ENCODE measurements at regions not wholly inside any gene's neighbourhood (a gene's known extent, or its start where the extent isn't known, plus 50 kb on each side); places are given as distances from the start of the nearest gene placed in this dataset.

GRCh38 chr2:176653479-176654443 lies 384.5 kb downstream of the MTX2 start:
- Mint-ChIP-seq H3K9me3 (no peaks in the 10 kb centered on the region), H3K4me3 (no peak overlapping the region), H3K4me1 (no peaks in the 10 kb centered on the region), H3K27me3 (peaks cover 51 to 62% of the 10 kb centered on the region in 2 donors), H3K36me3 (no peaks in the 10 kb centered on the region), H3K27ac (no peak overlapping the region)
- ATAC-seq (replicated peaks) (peak; percentile 70 to 76), DNase-seq (peak; percentile 16)

DNA sequence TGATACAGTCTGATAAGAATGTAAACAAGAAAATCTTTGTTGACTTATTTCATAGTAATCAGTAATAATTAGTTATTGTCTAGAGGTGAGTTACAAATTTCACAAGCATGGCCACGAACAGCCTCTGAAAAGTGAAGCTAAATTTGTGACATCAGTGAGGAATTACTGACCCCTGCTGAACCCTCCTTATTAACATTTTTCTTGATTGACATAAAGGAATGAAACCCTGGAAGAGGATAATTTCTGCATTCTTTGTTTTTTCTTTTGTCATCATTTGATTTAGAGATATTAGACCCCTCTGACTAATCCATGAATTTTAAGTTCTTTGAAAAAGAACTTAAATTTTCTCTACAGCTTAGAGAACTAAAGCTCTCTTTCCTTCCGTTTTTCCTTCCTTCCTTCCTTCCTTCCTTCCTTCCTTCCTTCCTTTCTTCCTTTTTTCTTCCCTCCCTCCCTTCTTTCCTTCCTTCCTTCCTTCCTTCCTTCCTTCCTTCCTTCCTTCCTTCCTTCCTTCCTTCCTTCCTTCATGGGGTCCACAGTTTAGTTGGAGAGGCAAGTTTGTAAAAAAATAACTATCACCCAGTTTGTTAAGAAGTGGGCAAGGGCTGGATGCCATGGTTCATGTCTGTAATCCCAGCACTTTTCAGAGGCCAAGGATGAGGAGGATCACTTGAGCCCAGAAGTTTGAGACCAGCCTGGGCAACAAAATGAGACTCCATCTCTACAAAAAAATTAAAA lies 387.0 kb downstream of the MTX2 start:
- H3K9me3 Mint-ChIP-seq: no peaks in the 10 kb centered on the region
- ATAC-seq (replicated peaks): no peak
- peaks cover 50 to 64% of the 10 kb centered on the region in 2 donors for H3K27me3 Mint-ChIP-seq
- H3K4me1 Mint-ChIP-seq: no peaks in the 10 kb centered on the region
- H3K27ac Mint-ChIP-seq: no peak overlapping the region
- H3K36me3 Mint-ChIP-seq: no peaks in the 10 kb centered on the region
- DNase-seq: no peak
- H3K4me3 Mint-ChIP-seq: no peak overlapping the region

DNA sequence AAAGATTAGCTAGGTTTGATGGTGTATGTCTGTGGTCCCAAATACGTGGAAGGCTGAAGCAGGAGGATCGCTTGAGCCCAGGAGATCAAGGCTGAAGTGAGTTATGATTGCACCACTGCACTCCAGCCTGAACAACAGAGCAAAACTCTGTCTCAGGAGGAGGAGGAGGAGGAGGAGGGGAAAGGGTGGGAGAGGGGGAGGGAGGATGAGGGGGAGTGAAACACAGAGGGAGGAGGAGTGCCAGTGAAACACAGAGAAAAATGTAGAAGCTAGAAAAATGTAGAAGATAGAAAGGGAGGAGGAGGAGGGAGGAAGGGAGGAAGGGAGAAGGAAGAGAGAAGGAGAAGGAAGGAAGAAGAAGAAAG lies 387.5 kb downstream of the MTX2 start:
- no peak for DNase-seq
- no peak for ATAC-seq (replicated peaks)
- H3K9me3 Mint-ChIP-seq: no peaks in the 10 kb centered on the region
- no peaks in the 10 kb centered on the region for H3K36me3 Mint-ChIP-seq
- H3K27me3 Mint-ChIP-seq: peaks cover 50 to 68% of the 10 kb centered on the region in 2 donors
- no peak overlapping the region for H3K27ac Mint-ChIP-seq
- no peaks in the 10 kb centered on the region for H3K4me1 Mint-ChIP-seq
- H3K4me3 Mint-ChIP-seq: no peak overlapping the region

DNA sequence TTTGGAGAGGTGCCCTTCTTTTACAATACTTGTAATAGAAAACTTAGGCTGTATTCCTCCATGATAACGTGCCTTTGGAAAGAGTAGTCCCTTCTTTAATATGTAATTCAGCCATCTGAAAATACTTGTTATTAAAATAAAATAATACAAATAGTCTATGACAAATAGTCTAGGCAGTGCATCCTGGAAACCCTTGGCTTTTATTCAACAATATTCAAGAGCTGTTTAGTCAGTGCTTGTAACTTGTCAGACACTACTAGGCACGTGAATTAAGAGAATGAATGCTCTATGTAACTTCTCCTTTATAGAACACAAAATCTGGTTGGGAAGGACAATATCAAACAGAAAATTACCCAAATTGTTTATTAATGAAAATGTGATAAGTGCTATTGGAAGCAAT lies 388.2 kb downstream of the MTX2 start:
- Mint-ChIP-seq H3K4me3 (no peak overlapping the region), H3K27ac (no peak overlapping the region), H3K27me3 (peaks cover 47 to 64% of the 10 kb centered on the region in 2 donors), H3K9me3 (no peaks in the 10 kb centered on the region), H3K4me1 (no peaks in the 10 kb centered on the region), H3K36me3 (no peaks in the 10 kb centered on the region)
- ATAC-seq (replicated peaks) (no peak), DNase-seq (no peak)

DNA sequence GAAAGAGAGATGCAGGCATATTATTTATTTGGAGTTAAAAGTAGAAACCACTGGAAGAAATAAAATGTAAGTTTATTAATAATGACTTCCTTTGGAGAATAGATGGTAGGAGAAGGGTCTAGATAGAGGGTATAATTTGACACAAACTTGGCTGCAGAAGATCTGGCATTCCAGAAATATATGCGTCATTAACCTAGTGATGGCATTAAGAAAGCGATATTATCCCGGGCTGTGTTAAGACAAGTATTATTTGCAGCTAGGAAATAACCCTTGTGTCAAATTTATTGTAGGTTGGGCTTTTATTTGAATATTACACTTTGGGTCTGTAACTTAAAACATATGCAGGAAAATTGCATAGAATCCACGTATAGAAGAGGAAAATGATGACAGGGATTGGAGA lies 389.5 kb downstream of the MTX2 start:
- Mint-ChIP-seq H3K9me3 (no peaks in the 10 kb centered on the region), H3K36me3 (no peaks in the 10 kb centered on the region), H3K4me1 (no peaks in the 10 kb centered on the region), H3K27ac (no peak overlapping the region), H3K27me3 (peaks cover 48 to 66% of the 10 kb centered on the region in 2 donors), H3K4me3 (no peak overlapping the region)
- ATAC-seq (replicated peaks): no peak
- no peak for DNase-seq

GRCh38 chr2:176662753-176663152 lies 393.5 kb downstream of the MTX2 start:
- ATAC-seq (replicated peaks): no peak
- H3K27ac Mint-ChIP-seq: no peak overlapping the region
- H3K27me3 Mint-ChIP-seq: peaks cover 36 to 52% of the 10 kb centered on the region in 2 donors
- H3K4me3 Mint-ChIP-seq: no peak overlapping the region
- H3K4me1 Mint-ChIP-seq: no peaks in the 10 kb centered on the region
- H3K36me3 Mint-ChIP-seq: no peaks in the 10 kb centered on the region
- H3K9me3 Mint-ChIP-seq: no peaks in the 10 kb centered on the region
- no peak for DNase-seq

- Mint-ChIP-seq H3K4me3 (no peak overlapping the region), H3K9me3 (no peaks in the 10 kb centered on the region), H3K27ac (no peak overlapping the region), H3K4me1 (no peaks in the 10 kb centered on the region), H3K36me3 (no peaks in the 10 kb centered on the region), H3K27me3 (peaks cover 37 to 45% of the 10 kb centered on the region in 2 donors)
- ATAC-seq (replicated peaks) (no peak), DNase-seq (no peak)
These were observed 395.2 kb downstream of the MTX2 start for GRCh38 chr2:176664478-176664877.

DNA sequence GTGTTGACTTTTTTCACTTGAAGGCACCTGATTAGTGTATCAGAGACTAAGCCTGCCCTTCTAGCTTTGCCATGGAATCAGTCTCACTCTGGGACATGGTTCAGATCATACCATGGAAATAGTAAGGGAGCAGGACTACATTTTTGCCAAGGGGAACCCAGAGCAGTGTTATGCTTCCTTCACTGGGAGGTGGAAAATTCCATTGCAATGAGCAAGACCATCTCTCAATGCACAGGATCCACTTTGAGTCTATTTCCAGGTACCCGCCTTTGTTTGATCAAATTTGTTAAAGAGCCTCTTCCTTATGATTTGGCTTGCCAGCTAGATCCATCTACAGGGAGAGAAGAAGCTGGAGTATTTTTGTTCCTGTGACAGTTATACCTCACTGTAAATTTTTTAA lies 395.8 kb downstream of the MTX2 start:
- Mint-ChIP-seq H3K27me3 (peaks cover 33 to 43% of the 10 kb centered on the region in 2 donors), H3K36me3 (no peaks in the 10 kb centered on the region), H3K9me3 (no peaks in the 10 kb centered on the region), H3K27ac (no peak overlapping the region), H3K4me3 (no peak overlapping the region), H3K4me1 (no peaks in the 10 kb centered on the region)
- no peak for ATAC-seq (replicated peaks)
- no peak for DNase-seq

DNA sequence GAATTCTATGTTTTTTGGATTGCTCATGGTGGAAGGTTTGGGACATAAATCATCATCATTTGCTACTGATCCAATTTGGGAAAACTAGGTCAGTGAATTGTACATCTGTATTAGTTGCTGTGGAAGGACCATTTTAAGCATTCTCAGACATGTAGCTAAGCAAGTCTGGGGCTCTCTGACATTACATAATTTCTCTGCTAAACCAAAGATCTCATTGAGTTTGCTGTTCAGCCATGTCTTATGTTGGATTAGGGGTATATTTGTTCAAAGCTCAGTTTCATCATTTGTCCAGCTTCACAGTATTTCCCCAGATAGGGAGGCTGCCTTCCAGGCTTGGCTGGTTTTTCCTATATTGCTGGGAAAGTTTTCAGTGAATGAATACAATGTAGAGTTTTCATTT lies 399.7 kb downstream of the MTX2 start:
- H3K36me3 Mint-ChIP-seq: no peaks in the 10 kb centered on the region

DNA sequence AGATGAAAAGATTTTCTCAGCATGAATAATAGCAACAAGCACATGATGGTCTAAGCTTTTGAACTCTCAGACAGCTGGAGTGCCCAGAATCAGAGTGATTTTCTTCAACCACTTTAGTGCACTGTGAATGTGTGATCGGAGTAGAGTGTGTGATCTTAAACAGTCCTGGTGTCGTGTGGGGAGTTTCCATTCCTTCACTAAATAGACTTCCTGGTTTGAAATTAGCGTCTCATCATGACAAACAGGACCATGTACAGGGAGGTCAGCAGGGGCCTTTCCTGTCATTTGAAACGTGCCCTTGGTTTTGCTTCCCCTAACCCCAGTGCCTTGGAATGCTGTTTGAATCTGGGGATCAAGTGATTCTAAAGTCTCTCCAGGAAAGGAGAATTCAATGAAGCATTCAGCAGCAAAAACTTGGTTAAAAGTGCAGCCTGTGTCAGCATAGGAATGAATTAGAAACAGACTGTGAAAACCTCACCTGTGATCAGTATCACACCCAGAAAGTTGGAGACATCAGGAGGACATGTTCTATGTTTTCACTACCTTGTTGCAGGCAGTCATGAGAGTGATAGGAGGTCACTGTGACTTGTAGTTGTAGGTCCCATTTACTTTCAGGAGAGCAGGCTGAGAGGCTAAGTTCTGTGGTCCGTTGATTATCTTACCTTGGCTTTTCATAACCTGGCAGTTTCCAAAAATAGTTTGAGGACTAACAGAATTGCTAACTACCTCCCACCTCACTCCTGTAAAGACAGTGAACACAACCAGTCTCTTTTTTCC lies 400.3 kb downstream of the MTX2 start:
- no peak overlapping the region for H3K27ac Mint-ChIP-seq
- no peaks in the 10 kb centered on the region for H3K4me1 Mint-ChIP-seq
- H3K36me3 Mint-ChIP-seq: no peaks in the 10 kb centered on the region
- DNase-seq (no peak), ATAC-seq (replicated peaks) (no peak)
- H3K9me3 Mint-ChIP-seq: no peaks in the 10 kb centered on the region
- no peak overlapping the region for H3K4me3 Mint-ChIP-seq
- peaks cover 16 to 21% of the 10 kb centered on the region in 2 donors for H3K27me3 Mint-ChIP-seq

More for the DNA sequence above, 399.7 kb downstream of the MTX2 start:
- no peak overlapping the region for H3K27ac Mint-ChIP-seq
- no peaks in the 10 kb centered on the region for H3K9me3 Mint-ChIP-seq
- ATAC-seq (replicated peaks) (no peak), DNase-seq (no peak)
- peaks cover 18 to 24% of the 10 kb centered on the region in 2 donors for H3K27me3 Mint-ChIP-seq
- H3K4me3 Mint-ChIP-seq: no peak overlapping the region
- H3K4me1 Mint-ChIP-seq: no peaks in the 10 kb centered on the region

DNA sequence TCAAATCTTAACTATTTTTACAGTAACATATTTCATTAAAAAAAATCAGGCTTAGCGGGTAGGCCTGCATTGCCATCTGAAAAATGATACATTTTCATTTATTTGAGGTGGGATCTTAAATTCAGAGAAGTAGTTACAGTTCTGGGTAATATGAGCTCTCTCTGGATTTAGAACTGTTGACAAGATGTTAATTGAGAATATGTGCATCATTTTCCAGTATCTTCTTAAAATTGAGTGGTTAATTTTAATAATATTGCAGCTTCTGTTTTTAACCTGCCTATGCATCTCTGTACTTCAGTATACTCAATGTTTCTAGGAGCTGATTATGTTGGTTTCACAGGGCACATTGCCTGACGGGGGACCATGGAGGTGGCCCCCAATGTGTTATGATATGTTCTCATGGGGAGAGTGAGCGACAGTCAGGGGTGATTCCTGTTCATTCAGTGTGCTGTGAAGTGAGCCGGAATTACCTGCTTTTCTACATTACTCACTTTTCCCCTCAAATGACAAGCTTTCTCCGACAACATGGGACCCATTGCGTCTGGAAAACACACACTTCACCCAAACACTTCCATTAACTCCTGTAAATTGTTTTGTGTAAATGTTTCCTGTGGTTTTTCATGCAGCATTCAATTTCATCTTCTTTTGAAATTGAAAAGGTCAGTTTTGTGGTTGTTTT lies 406.2 kb downstream of the MTX2 start:
- Mint-ChIP-seq H3K4me1 (no peaks in the 10 kb centered on the region), H3K9me3 (no peaks in the 10 kb centered on the region), H3K4me3 (no peak overlapping the region), H3K27me3 (peaks cover 11 to 26% of the 10 kb centered on the region in 2 donors), H3K36me3 (no peaks in the 10 kb centered on the region), H3K27ac (no peak overlapping the region)
- DNase-seq: no peak
- ATAC-seq (replicated peaks): no peak

DNA sequence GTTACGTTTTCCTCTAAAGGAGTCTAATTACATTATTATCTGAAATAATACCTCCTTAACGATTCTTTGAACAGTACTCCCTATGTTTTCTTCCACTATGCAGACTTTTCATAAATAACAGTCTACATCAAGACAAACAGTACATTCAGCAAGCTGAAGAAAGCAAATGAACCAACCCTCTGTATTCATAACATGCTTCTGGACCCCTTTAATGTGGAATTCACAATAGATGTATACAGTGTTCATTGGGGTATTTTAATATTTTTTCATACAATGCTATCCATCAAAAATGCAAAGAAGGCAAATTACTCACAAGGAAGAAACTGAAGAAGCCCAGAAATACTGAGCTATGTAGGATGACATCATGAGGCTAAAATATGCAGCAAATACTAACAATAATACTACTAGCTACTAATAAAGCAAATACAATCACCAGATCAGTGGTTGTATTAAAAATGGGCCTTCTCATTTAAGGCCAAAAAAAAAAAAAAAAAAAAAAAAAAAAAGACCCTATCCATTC lies 408.6 kb downstream of the MTX2 start:
- H3K4me3 Mint-ChIP-seq: no peak overlapping the region
- ATAC-seq (replicated peaks): no peak

GRCh38 chr2:176678571-176678970 lies 409.3 kb downstream of the MTX2 start:
- H3K36me3 Mint-ChIP-seq: no peaks in the 10 kb centered on the region
- H3K27ac Mint-ChIP-seq: no peak overlapping the region

More for the DNA sequence above, 408.6 kb downstream of the MTX2 start:
- Mint-ChIP-seq H3K36me3 (no peaks in the 10 kb centered on the region), H3K4me1 (no peaks in the 10 kb centered on the region), H3K27me3 (peaks cover 24 to 42% of the 10 kb centered on the region in 2 donors), H3K9me3 (no peaks in the 10 kb centered on the region), H3K27ac (no peak overlapping the region)
- no peak for DNase-seq

More at GRCh38 chr2:176678571-176678970, 409.3 kb downstream of the MTX2 start:
- Mint-ChIP-seq H3K4me1 (no peaks in the 10 kb centered on the region), H3K27me3 (peaks cover 24 to 48% of the 10 kb centered on the region in 2 donors), H3K9me3 (no peaks in the 10 kb centered on the region), H3K4me3 (no peak overlapping the region)
- DNase-seq (no peak), ATAC-seq (replicated peaks) (no peak)
